ENCODE measurements at regions not wholly inside any gene's neighbourhood (a gene's known extent, or its start where the extent isn't known, plus 50 kb on each side); places are given as distances from the start of the nearest gene placed in this dataset.

DNA sequence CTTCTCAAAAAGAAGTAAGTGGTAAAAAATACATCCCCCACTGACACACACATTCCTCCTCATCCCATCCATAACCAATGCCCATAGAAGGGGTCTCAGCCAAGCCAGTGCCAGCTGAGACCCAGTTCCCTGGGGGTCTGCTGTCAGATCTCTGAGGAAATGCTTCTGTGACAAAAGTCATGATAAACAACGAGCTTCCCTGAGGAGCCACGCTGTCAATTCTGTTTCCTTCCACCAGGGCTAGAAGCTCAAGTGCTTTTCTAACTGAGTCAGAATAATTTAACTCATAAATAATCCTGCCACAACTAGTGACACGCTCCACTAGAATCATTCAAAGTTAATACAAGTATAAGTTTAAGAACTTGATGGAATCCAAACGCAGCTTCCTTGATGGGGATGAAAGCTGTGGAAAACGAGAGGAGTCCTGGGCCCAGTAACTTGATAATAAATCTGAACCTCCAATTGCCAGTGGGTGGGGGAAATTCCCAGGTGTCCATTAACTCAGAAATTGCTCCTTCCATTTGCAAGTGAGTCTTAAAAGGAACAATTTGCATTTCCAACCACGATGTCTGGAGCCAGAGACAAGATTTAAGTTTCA is 348.7 kb upstream of the LMCD1 start:
- no peak for TF ChIP-seq POLR2A (IDR thresholded peaks at IDR 0.05; ENCODE audit: low read depth, low read length)
- no peak for TF ChIP-seq POLR2AphosphoS5 (IDR thresholded peaks at IDR 0.05; ENCODE audit: low read depth, low read length)
